Left kidney (tissue), 1 donor: ENCODE measurements at regions not wholly inside any gene's neighbourhood (a gene's known extent, or its start where the extent isn't known, plus 50 kb on each side); places are given as distances from the start of the nearest gene placed in this dataset.

Source experiments
- DNase-seq: peaks from one replicate; pipeline ENCODE4 v3.0.0-alpha.2; 2013

DNA sequence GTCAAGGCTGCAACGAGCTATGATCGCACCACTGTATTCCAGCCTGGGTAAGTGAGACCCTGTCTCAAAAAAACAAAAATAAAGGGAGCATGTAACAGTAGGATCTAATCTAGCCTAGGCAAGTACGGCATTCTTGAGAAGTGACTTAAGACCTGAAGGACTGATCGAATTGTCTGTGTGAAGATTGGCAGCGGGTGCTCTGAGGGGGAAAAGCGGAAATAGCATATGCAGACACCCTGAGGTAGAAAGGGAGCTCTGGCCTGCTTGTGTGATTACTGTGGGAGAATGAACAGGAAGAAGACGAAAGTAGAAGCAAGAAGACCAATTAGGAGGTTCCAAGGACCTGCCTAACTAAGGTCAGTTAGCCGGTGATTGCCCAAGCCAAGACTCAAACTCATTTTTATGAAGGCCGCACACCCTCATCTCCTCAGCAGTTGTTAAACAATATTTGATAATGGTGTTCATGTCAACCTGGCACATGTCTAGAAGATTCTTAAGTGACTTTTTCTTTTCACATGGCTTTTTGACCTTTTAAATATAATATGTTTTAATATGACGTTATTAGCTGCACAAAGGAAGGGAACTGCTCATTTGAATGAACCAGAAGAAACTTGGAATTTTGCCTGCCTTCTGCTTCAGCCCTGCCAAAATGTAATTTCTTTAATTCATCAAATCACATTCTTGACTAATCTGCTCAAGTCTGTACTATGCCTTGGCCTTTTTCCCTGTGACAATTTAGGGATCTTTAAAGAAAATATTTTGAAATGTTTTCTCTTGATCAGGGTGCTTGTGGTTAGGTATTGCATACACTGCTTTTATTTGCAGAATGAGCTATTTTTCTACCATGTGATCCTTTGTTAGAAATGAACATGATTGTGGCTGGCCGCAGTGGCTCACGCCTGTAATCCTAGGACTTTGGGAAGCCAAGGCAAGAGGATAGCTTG, 289.2 kb upstream of the DMRT1 start:
- no peak for DNase-seq

GRCh38 chr9:555493-555892, 286.0 kb upstream of the DMRT1 start:
- no peak for DNase-seq

- no peak for DNase-seq
These were observed 285.3 kb upstream of the DMRT1 start for GRCh38 chr9:556199-556598.

- DNase-seq: no peak
These were observed 284.8 kb upstream of the DMRT1 start for GRCh38 chr9:556675-557074.

- DNase-seq: no peak
These were observed 283.8 kb upstream of the DMRT1 start for GRCh38 chr9:557601-558201.

DNA sequence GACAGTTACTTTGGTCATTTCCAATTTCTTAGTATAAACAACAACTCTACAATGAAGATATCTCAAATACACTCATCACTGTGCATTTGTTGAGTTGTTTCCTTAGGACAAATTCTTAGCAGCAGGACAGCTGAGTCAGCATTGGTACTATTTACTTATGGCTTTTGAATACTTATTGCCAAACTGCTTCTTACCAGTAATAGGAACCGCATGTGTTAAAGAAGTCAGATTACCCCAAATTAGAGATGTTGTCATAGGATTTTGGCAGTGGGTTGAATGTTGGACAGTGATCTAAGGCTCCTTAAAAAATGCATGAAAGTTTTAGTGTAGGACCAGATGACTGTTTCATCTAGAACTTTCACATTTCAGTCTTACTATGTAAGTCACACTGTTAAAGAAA, 280.1 kb upstream of the DMRT1 start:
- no peak for DNase-seq

GRCh38 chr9:563200-563599, 278.3 kb upstream of the DMRT1 start:
- DNase-seq: no peak

DNA sequence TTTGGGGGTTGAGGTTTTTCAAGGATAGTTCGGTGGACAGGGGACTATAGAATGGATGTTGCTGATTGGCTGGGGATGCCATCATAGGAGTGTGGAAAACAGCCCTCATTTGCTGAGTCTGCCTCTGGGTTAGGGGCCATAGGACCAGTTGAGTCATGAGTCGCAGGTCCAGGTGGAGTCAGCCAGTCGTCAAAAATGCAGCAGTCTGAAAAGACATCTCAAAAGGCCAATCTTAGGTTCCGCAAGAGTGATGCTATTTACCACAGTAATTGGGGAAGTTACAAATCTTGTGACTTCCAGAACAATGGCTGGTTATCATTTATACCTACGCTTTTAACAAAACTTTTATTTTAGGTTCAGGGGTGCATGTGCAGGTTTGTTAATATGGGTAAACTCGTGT, 276.0 kb upstream of the DMRT1 start:
- no peak for DNase-seq

DNA sequence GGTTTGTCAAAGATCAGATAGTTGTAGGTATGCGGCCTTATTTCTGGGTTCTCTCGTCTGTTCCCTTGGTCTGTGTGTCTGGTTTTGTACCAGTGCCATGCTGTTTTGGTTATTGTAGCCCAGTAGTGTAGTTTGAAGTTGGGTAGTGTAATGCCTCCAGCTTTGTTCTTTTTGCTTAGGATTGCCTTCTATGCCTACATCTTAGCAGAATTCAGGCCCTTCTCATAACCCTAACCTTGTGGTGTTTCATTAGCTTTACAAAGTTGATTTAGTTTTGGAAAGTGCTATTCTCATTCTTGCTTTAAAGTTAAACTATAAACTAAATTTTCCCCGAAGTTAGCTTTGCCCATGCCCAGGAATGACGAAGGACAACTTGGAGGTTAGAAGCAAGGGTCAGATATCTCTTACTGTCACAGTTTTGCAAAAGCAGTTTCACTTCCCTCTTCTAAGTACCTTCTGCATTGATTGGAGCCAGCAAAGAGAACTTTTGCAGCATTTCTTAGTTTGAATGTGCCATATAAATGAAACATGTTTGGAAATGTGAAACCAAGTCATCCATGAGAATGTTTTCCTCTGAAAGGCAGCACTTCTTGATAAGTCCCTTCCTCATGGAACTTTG, 274.3 kb upstream of the DMRT1 start:
- DNase-seq: no peak

GRCh38 chr9:567747-568305, 273.7 kb upstream of the DMRT1 start:
- DNase-seq: no peak

DNA sequence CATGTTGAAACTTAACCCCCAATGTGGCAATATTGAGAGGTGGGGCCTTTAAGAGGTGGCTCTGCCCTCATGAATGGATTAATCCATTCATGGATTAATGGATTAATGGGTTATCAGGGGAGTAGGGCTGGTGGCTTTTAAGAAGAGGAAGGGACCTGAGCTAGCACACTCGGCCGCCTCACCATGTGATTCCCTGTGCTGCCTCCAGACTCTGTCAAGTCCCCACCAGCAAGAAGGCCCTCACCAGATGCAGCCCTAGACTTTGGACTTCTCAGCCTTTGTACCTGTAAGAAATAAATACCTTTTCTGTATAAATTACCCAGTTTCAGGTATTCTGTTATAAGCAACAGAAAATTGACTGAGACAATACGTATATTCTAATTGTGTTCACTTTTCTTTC, 272.2 kb upstream of the DMRT1 start:
- DNase-seq: no peak

DNA sequence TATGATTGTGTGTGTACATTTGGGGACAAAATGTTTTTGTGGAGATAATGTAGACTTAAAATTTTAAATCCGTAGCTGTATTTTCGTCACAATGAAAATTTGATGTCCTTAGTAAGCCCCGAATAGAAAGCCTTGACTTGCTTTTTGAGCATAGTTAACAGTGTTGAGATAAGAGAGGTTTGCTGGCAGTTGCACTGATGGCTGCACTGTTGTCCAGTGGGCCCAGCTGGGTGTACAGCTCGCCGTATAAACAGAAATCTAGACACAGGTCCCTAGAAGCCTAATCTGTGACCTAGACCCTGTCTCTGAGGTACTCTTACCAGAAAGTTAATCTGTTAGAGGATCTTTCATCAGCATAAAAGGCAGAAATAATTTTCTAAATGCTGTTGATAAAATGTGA, 271.3 kb upstream of the DMRT1 start:
- no peak for DNase-seq

GRCh38 chr9:571066-571465, 270.4 kb upstream of the DMRT1 start:
- no peak for DNase-seq

DNA sequence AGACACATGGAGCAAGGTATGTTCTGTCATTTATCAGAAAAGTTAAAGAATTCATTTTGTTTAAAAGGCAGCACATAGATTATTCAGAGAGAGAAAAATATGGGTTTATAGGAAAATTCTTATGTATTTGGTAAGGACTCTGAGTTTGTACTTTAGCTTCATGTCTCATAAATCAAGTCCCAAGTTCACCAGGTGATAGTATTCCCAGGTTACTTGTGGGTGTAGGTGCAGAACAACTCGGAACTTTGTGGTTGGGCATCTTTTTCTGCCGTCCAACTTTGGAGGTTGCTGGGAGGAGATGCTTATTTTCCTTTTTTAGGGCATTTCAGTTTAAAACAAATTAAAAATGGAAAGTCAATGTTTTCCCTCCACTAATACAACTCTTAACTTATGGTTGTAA, 269.8 kb upstream of the DMRT1 start:
- DNase-seq: no peak

GRCh38 chr9:573691-574410, 267.6 kb upstream of the DMRT1 start:
- peak; percentile 68 for DNase-seq

GRCh38 chr9:575139-575538, 266.4 kb upstream of the DMRT1 start:
- no peak for DNase-seq

DNA sequence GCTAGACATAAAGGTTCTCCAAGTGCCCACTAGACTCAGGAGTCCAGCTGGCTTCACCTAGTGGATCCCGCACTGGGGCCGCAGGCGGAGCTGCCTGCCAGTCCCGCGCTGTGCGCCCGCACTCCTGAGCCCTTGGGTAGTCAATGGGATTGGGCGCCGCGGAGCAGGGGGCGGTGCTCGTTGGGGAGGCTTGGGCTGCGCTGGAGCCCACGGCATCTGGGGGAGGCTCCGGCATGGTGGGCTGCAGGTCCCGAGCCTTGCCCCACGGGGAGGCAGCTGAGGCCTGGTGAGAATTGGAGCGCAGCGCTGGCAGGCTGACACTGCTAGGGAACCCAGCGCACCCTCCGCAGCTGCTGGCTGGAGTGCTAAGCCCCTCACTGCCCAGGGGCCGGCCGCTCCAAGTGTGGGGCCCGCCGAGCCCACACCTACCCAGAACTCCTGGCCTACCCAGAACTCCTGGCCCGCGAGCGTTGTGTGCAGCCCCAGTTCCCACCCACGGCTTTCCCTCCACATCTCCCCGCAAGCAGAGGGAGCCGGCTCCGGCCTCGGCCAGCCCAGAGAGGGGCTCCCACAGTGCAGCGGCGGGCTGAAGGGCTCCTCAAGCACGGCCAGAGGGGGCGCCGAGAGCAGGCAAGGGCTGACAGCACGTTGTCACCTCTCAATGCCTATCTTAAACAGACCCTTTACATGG, 260.7 kb upstream of the DMRT1 start:
- no peak for DNase-seq

DNA sequence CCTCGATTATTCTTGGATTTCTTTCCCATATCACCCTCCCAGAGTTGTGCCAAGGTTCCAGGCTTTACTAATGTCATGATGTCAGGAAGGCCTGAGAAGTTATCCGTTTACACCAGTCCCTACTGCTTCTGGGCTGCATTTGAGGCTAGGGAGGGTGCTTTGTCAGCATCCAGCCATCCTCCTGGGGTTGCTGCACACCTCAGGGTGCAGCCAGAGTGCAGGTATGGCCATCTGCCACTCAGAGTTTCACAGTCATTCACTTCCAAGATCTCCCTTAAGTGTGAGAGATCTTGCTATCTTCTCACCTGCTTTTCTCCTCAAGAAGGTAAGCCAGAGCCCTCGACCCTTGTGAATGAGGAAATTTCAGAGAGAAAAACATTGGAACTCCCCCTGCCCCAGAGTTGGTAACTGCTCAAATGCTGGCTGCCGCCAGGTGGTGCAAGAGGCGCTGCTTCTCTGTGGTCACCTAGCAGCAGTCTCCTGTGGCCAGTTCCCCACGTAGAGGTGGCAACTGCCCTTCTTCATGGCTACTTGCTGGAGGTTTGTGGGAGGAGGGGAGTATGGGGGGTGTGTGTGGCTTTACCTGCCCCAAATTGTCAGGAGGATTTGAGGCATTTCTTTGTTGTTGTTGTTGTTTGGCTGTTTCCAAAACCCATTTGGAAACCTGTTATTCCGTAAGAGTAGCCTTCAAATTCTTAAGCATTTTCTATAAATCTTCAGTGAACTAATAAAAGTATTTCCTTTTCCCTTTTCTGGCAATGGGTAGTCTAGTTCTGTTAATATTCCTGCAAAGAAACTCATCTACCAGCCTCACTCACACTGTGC, 259.6 kb upstream of the DMRT1 start:
- no peak for DNase-seq

DNA sequence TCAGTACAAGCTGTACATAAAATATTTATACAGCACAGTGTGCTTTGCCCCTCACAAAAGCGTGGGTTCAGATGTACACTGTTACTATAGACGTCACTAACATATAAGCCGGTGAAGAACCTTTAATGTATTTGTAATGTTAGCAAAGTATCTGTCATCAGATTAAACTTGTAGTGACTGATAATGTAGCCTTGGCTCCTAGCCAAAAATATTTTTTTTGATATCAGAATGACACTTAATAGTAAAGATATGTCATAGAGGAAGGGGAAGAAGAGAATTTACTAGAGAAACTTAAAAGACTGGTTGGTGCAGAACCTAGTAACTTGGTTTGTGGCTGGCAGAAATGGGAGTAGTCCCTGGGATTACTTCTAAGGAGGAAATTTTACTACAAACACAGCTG, 258.7 kb upstream of the DMRT1 start:
- DNase-seq: no peak

- no peak for DNase-seq
These were observed 254.0 kb upstream of the DMRT1 start for GRCh38 chr9:587527-587926.

DNA sequence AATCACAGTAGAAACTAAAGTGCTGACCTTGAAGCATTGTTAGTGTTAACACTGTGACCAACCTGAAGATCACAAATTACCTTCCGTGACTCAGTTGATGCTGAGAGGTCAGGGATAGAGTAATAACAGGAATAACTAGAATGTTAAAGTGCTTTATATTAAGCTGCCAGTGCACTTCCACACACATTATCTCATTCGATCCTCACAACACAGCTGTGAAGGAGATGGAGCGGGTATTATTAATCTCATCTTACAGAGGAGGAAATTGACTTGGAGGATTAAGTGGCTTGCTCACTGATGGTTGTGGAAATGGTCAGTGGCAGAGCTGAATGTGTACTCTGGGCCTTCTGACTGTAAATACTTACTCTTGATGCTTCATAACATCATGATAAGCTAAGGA, 252.5 kb upstream of the DMRT1 start:
- no peak for DNase-seq
